Osteoblast (primary cell): ENCODE measurements at regions not wholly inside any gene's neighbourhood (a gene's known extent, or its start where the extent isn't known, plus 50 kb on each side); places are given as distances from the start of the nearest gene placed in this dataset.

Experiments used
- DNase-seq: peaks from one replicate; pipeline ENCODE4 v3.0.0; 2011; ENCODE audit warnings: low spot score, mixed read lengths; ENCODE audit not compliant: insufficient read length; ENCODE audit errors: missing footprints
- H2AFZ ChIP-seq: 2 replicates; pipeline ENCODE4 v1.6.0; 2011; ENCODE audit warnings: mild to moderate bottlenecking, low read length
- H3K27ac ChIP-seq: 2 replicates; pipeline ENCODE4 v1.5.1; 2011; ENCODE audit warnings: mild to moderate bottlenecking, low read depth, low read length, moderate library complexity
- H3K27me3 ChIP-seq: 2 replicates; pipeline ENCODE4 v1.6.0; 2012; ENCODE audit warnings: mild to moderate bottlenecking, control low read depth, inconsistent platforms, low read length, moderate library complexity; ENCODE audit not compliant: insufficient read depth
- H3K36me3 ChIP-seq: 2 replicates; pipeline ENCODE4 v1.5.1; 2011; ENCODE audit warnings: mild to moderate bottlenecking, low read length, control low read depth, moderate library complexity; ENCODE audit not compliant: insufficient read depth
- H3K4me1 ChIP-seq: 2 replicates; pipeline ENCODE4 v1.5.1; 2011; ENCODE audit warnings: mild to moderate bottlenecking, low read length, control low read depth, moderate library complexity; ENCODE audit not compliant: insufficient read depth
- H3K4me2 ChIP-seq: 2 replicates; pipeline ENCODE4 v1.6.0; 2011; ENCODE audit warnings: mild to moderate bottlenecking, low read length; ENCODE audit not compliant: insufficient read depth
- H3K4me3 ChIP-seq: fragments of 200-600 bp; sonication (generic); 3 replicates; pipeline ENCODE4 v1.5.1; 2012; ENCODE audit warnings: mild to moderate bottlenecking, low read length, inconsistent platforms; ENCODE audit not compliant: insufficient read depth
- H3K79me2 ChIP-seq: 2 replicates; pipeline ENCODE4 v1.6.0; 2012; ENCODE audit warnings: mild to moderate bottlenecking, low read length, control low read depth, inconsistent platforms; ENCODE audit not compliant: insufficient read depth
- H3K9me3 ChIP-seq: 2 replicates; pipeline ENCODE4 v1.5.1; 2011; ENCODE audit warnings: low read depth, low read length, control low read depth
- H4K20me1 ChIP-seq: 2 replicates; pipeline ENCODE4 v1.6.0; 2012; ENCODE audit warnings: mild to moderate bottlenecking, low read length, control low read depth; ENCODE audit not compliant: insufficient read depth
- TF ChIP-seq, protein P1 (sequence below): IDR thresholded peaks from 2 replicates; pipeline ENCODE4 v1.5.1; 2011; ENCODE audit warnings: mild to moderate bottlenecking, low read depth, low read length, moderate library complexity; ENCODE audit errors: extremely low read depth

DNA sequence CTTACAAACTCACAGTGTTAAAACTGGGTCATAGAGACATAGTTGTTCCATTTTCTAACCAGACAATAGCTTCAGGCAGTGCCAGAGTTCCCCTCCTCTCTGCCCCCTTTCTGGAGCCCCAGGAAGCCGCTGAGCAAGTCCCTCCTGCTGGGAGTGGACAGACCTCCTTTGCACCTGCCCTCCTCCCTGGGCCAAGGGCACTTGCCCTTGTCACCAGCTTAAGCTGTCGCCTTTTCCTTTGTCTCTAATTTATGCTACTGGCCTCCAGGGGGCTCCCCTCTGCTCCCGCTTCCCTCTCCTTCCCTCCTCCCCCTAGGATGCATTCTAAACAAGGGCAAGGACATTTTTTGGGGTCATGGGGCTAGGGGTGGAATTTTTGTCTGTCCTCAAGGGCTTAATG is 182.4 kb downstream of the MIS18A start:
- no peaks in the 10 kb centered on the region for H4K20me1 ChIP-seq
- no peak overlapping the region for H3K4me2 ChIP-seq
- TF ChIP-seq, protein P1, sequence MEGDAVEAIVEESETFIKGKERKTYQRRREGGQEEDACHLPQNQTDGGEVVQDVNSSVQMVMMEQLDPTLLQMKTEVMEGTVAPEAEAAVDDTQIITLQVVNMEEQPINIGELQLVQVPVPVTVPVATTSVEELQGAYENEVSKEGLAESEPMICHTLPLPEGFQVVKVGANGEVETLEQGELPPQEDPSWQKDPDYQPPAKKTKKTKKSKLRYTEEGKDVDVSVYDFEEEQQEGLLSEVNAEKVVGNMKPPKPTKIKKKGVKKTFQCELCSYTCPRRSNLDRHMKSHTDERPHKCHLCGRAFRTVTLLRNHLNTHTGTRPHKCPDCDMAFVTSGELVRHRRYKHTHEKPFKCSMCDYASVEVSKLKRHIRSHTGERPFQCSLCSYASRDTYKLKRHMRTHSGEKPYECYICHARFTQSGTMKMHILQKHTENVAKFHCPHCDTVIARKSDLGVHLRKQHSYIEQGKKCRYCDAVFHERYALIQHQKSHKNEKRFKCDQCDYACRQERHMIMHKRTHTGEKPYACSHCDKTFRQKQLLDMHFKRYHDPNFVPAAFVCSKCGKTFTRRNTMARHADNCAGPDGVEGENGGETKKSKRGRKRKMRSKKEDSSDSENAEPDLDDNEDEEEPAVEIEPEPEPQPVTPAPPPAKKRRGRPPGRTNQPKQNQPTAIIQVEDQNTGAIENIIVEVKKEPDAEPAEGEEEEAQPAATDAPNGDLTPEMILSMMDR, result peak; percentile 38
- no peak overlapping the region for H3K27ac ChIP-seq
- H3K4me1 ChIP-seq, result no peaks in the 10 kb centered on the region
- DNase-seq, result no peak
- no peaks in the 10 kb centered on the region for H3K9me3 ChIP-seq
- H3K79me2 ChIP-seq, result no peaks in the 10 kb centered on the region
- H2AFZ ChIP-seq, result no peak overlapping the region
- H3K27me3 ChIP-seq, result no peaks in the 10 kb centered on the region
- no peaks in the 10 kb centered on the region for H3K36me3 ChIP-seq
- H3K4me3 ChIP-seq, result no peak overlapping the region

DNA sequence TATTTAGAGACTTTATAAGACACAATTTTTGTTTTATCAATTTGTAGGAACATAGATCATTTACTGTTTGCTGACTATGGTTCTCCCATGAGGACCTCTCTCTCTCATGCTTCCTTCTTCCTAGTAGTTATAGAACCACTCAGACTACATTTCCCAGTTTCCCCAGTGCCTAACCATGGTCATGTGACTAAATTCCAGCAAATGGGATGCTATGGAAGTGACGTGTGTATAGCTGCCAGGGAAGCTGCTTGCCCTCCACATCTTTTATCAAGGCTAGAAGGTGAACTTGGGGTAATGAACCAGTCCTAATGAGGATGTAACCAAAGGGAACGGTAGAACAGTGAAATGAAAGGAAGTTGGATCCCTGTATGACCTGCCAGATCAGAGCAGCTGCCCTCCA is 184.0 kb downstream of the MIS18A start:
- H3K4me3 ChIP-seq, result peak overlapping the region; percentile 39
- no peaks in the 10 kb centered on the region for H3K79me2 ChIP-seq
- H3K4me2 ChIP-seq, result peak overlapping the region; percentile 52
- peak overlapping the region; percentile 85 for H2AFZ ChIP-seq
- no peaks in the 10 kb centered on the region for H3K36me3 ChIP-seq
- H3K27ac ChIP-seq, result no peak overlapping the region
- no peaks in the 10 kb centered on the region for H4K20me1 ChIP-seq
- H3K4me1 ChIP-seq, result no peaks in the 10 kb centered on the region
- H3K27me3 ChIP-seq, result no peaks in the 10 kb centered on the region
- TF ChIP-seq, protein P1, result no peak
- H3K9me3 ChIP-seq, result no peaks in the 10 kb centered on the region
- no peak for DNase-seq

DNA sequence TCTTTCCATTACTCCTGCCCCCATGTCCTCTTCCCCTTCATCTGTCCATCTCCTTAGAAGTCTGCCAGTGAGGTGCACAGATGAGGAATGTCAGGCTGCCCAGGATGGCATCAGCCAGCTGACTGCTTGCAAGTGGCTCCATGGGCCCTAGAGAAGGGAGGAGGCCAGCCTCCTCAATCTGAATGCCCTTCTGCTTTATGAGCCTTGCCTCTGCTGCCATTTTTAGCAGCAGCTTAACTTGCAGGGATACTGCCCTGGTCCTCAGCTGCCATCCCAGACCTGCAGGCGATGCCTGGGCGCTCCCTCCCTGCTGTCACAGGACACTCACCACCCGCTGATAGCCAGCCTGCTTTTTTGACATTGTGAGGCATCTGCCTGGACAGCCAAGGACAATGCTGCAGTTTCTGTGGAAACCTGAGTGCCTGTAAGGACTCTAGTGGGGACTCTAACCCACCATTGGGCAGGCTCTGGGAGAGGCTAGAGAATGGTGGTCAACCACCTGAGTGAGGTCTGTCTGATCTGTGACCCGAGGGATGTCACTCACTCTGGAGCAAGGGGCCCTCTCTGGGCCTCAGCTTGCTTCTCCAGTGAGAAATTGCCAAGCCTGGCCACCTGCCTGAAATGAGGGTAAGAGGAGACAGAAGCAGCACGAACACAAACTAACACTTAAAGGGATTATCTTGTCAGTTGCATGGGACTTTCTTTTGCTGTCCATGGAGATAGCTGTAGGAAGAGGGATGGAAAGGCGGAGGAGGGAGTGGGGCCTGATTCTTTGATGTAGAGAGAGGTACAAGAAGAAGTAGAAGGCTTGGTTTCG is 185.0 kb downstream of the MIS18A start:
- no peak for DNase-seq
- Histone ChIP-seq H3K27me3 (no peaks in the 10 kb centered on the region), H2AFZ (no peak overlapping the region), H3K36me3 (no peaks in the 10 kb centered on the region), H3K27ac (no peak overlapping the region), H3K4me1 (no peaks in the 10 kb centered on the region), H4K20me1 (no peaks in the 10 kb centered on the region), H3K79me2 (no peaks in the 10 kb centered on the region), H3K4me2 (no peak overlapping the region), H3K4me3 (no peak overlapping the region), H3K9me3 (no peaks in the 10 kb centered on the region)
- TF ChIP-seq, protein P1, result no peak

DNA sequence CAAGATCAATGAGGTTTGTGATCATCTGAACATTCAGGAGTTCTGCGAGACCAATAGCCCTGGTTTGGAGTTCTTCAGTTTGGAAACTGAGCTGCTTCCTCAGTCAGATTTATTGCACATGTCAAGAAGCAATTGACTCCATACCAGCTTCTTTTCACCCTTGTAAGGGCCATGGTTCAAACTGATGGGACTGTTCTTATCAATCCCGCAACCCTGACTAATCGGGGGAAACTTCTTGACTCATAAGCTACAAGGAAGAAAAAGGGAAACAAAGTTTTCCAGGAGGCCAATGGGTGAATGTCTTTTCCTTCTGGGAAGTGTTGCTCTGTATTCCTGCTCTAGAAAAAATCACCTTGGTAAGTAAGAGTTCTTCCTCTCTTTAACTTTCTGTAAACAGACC is 187.9 kb downstream of the MIS18A start:
- no peak overlapping the region for H3K4me2 ChIP-seq
- DNase-seq, result no peak
- no peaks in the 10 kb centered on the region for H3K79me2 ChIP-seq
- H2AFZ ChIP-seq, result no peak overlapping the region
- H4K20me1 ChIP-seq, result no peaks in the 10 kb centered on the region
- no peak overlapping the region for H3K27ac ChIP-seq
- H3K9me3 ChIP-seq, result no peaks in the 10 kb centered on the region
- H3K27me3 ChIP-seq, result no peaks in the 10 kb centered on the region
- H3K36me3 ChIP-seq, result no peaks in the 10 kb centered on the region
- H3K4me1 ChIP-seq, result no peaks in the 10 kb centered on the region
- H3K4me3 ChIP-seq, result no peak overlapping the region
- TF ChIP-seq, protein P1, result no peak
